ENCODE measurements at regions not wholly inside any gene's neighbourhood (a gene's known extent, or its start where the extent isn't known, plus 50 kb on each side); places are given as distances from the start of the nearest gene placed in this dataset.

DNA sequence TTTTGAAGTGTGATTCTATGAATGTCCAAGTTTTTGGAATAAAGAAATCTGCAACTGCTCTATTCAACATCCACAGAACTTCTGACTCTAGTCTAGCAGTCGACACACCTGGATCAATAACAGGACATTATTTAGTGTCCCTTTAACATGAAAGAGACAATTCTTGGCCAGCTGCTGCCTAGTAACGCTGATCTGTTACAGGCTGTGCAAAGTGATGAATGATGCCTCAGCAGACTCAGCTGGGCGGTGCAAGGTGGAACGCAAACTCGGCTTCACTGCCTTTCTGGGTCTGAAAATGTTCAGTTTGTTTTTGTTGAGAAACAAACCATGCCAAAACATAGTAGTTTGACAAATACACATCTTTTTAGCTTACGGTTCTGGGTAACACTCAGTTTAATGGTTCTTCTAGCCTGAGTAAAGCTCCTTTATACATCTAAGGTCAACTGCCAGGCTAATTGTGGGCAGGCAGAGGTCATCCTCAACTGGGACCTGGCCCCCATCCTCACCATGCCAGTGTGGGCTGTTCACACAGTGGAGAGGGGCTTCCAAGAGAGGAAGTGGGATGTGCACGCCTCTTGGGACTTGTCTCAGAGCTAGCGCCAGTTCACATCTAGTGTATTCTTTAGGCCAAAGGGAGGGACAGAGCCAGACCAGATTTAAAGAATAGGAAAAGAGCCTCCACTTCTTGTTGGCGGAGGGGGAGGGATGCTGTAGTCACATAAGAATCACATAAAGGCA lies 879.7 kb downstream of the QKI start:
- Histone ChIP-seq H3K4me3 (ENCODE audit: low read depth, low read length) (no peak overlapping the region), H3K27me3 (replicated peaks) (no peaks in the 10 kb centered on the region), H3K36me3 (replicated peaks) (no peaks in the 10 kb centered on the region), H3K27ac (no peak overlapping the region)
- in situ Hi-C loops (cut with HindIII; ENCODE audit: low pct_ligation_motif_present, low sequenced_read_pairs) = no loop called here
- no peak for DNase-seq
- TF ChIP-seq, protein P1, sequence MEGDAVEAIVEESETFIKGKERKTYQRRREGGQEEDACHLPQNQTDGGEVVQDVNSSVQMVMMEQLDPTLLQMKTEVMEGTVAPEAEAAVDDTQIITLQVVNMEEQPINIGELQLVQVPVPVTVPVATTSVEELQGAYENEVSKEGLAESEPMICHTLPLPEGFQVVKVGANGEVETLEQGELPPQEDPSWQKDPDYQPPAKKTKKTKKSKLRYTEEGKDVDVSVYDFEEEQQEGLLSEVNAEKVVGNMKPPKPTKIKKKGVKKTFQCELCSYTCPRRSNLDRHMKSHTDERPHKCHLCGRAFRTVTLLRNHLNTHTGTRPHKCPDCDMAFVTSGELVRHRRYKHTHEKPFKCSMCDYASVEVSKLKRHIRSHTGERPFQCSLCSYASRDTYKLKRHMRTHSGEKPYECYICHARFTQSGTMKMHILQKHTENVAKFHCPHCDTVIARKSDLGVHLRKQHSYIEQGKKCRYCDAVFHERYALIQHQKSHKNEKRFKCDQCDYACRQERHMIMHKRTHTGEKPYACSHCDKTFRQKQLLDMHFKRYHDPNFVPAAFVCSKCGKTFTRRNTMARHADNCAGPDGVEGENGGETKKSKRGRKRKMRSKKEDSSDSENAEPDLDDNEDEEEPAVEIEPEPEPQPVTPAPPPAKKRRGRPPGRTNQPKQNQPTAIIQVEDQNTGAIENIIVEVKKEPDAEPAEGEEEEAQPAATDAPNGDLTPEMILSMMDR (IDR thresholded peaks at IDR 0.05; ENCODE audit: low read depth, low read length, missing control alignments) = no peak

DNA sequence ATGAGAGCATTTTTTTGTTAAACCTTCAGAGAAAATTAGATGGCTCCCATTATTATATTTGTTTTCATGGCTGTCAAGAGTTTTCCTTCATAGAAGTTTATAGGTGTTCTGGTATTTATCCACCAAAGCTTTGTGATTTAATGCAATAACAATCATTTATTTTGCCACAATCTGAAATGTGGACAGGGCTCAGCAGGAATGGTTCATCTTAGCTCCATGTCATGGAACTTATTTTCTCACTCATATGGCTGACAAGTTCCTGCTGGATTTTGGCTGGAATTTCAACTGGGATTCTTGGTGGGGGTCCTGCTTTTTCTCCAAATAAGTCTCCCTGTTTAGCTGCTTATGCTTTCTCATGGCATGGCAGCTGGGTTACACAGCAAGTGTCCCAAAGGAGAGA lies 876.7 kb downstream of the QKI start:
- H3K36me3 ChIP-seq (replicated peaks) = no peaks in the 10 kb centered on the region
- no peaks in the 10 kb centered on the region for H3K27me3 ChIP-seq (replicated peaks)
- H3K4me3 ChIP-seq (ENCODE audit: low read depth, low read length) = no peak overlapping the region
- DNase-seq = no peak
- in situ Hi-C loops (cut with HindIII; ENCODE audit: low pct_ligation_motif_present, low sequenced_read_pairs) = no loop called here
- TF ChIP-seq, protein P1 (IDR thresholded peaks at IDR 0.05; ENCODE audit: low read depth, low read length, missing control alignments) = no peak
- no peak overlapping the region for H3K27ac ChIP-seq

DNA sequence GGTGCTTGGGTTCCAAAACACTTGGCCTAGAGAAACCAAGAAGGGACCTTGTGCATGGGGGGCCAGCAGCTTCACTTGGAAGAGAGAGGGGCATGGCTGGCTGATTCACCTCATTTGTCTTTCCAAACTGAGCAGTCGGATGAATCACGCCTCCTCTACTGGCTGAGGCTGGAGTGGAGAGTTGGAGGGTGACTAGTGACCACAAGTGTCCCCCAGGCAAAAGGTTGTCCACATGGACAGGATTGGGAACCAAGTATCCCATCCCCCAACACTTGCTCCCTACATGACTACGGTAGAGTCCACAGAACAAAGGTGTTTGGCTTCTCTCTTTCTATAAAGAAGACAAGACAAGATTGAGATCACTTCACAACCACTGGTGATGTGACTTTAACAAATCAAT lies 875.6 kb downstream of the QKI start:
- Histone ChIP-seq H3K27me3 (replicated peaks) (no peaks in the 10 kb centered on the region), H3K4me3 (ENCODE audit: low read depth, low read length) (no peak overlapping the region), H3K36me3 (replicated peaks) (no peaks in the 10 kb centered on the region), H3K27ac (no peak overlapping the region)
- TF ChIP-seq, protein P1 (IDR thresholded peaks at IDR 0.05; ENCODE audit: low read depth, low read length, missing control alignments) = no peak
- DNase-seq = no peak
- in situ Hi-C loops (cut with HindIII; ENCODE audit: low pct_ligation_motif_present, low sequenced_read_pairs) = no loop called here

DNA sequence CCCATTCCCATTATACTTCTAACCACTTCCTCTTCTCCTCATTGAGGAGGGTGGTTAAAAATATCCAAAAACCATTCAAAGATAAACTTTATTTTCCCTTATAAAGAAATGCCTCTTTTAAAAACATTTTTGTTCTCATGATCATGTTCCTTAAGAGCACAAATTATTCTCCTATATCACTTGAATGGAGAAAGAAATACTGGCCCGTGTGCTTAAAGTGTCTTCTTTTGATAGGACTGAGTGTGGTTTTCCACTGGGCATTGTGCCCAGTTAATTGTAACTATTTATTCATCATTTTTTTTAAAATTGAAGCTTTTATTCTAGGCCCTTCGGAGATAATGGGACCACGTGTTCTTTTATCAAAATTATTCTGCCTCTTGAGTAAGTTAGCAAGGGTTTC lies 871.5 kb downstream of the QKI start:
- Histone ChIP-seq H3K27ac (no peak overlapping the region), H3K27me3 (replicated peaks) (no peaks in the 10 kb centered on the region), H3K36me3 (replicated peaks) (no peaks in the 10 kb centered on the region), H3K4me3 (ENCODE audit: low read depth, low read length) (no peak overlapping the region)
- in situ Hi-C loops (cut with HindIII; ENCODE audit: low pct_ligation_motif_present, low sequenced_read_pairs) = no loop called here
- DNase-seq = peak; percentile 54
- TF ChIP-seq, protein P1 (IDR thresholded peaks at IDR 0.05; ENCODE audit: low read depth, low read length, missing control alignments) = no peak

DNA sequence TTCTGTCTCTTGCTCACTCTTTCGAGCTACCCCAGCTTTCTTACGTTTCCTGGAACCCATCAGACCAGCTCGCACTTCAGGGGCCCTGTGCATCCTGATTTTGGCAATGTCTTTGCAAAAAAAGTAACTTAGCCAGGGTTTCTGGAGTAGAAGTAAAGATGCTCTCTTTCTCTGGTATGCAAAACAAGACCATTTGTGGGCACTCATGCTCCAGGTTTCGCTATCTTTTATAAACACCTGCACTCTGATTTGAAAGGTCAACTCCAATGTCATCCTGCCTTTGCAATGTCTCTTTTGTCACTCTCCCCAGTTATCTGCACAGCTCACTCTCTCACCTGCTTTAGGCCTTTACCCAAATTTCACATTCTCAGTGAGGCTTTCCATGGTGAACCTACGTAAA lies 869.1 kb downstream of the QKI start:
- in situ Hi-C loops (cut with HindIII; ENCODE audit: low pct_ligation_motif_present, low sequenced_read_pairs) = no loop called here
- no peaks in the 10 kb centered on the region for H3K27me3 ChIP-seq (replicated peaks)
- no peak overlapping the region for H3K27ac ChIP-seq

More for the DNA sequence above, 869.1 kb downstream of the QKI start:
- DNase-seq = no peak
- TF ChIP-seq, protein P1 (IDR thresholded peaks at IDR 0.05; ENCODE audit: low read depth, low read length, missing control alignments) = no peak
- no peak overlapping the region for H3K4me3 ChIP-seq (ENCODE audit: low read depth, low read length)
- H3K36me3 ChIP-seq (replicated peaks) = no peaks in the 10 kb centered on the region

Data from brain microvascular endothelial cell (primary cell).